GM12891 (cell line): ENCODE measurements at regions not wholly inside any gene's neighbourhood (a gene's known extent, or its start where the extent isn't known, plus 50 kb on each side); places are given as distances from the start of the nearest gene placed in this dataset.

Source experiments
- PAX5 ChIP-seq: IDR thresholded peaks from 2 replicates; pipeline ENCODE4 v1.6.1; 2011; ENCODE audit warnings: low read length, moderate library complexity, mild to moderate bottlenecking; ENCODE audit not compliant: insufficient read depth, severe bottlenecking
- POLR2A ChIP-seq: IDR thresholded peaks from 2 replicates; pipeline ENCODE4 v1.6.1; 2011; ENCODE audit warnings: low read depth, low read length, control low read depth
- POLR2AphosphoS5 ChIP-seq: IDR thresholded peaks from 2 replicates; pipeline ENCODE4 v1.6.1; 2011; ENCODE audit warnings: low read depth, low read length, control low read depth
- POU2F2 ChIP-seq: IDR thresholded peaks from 2 replicates; pipeline ENCODE4 v1.6.1; 2011; ENCODE audit warnings: low read depth, mild to moderate bottlenecking, control low read depth, low read length, moderate library complexity
- SPI1 ChIP-seq: IDR thresholded peaks from 2 replicates; pipeline ENCODE4 v1.6.1; 2011; ENCODE audit warnings: low read depth, low read length, control low read depth
- TAF1 ChIP-seq: IDR thresholded peaks from 2 replicates; pipeline ENCODE4 v1.6.1; 2011; ENCODE audit warnings: low read depth, low read length, control low read depth

DNA sequence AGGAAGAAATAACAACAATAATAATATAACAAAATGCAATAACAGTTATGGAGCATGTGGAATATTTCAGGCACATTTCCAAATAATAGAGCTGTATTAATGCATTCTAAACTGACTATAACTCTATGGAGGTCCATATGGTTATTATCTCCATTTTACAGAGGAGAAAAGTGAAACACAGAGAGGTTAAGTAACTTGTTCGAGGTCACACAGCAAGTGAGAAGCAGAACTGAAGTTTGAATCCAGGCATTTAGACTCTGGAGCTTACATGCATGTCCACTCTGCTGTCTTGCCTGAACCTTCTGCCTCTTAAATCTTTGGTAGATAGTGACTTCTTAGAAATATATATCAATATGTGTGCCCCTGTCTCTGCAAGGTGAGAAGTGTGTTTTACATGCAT, 350.8 kb downstream of the GADD45G start:
- no peak for TF ChIP-seq POLR2A
- no peak for TF ChIP-seq POLR2AphosphoS5
- no peak for TF ChIP-seq TAF1
- TF ChIP-seq PAX5, result no peak
- no peak for TF ChIP-seq POU2F2
- no peak for TF ChIP-seq SPI1
